HepG2 (cell line): ENCODE measurements at regions not wholly inside any gene's neighbourhood (a gene's known extent, or its start where the extent isn't known, plus 50 kb on each side); places are given as distances from the start of the nearest gene placed in this dataset.

Source experiments
- ATAC-seq: fragments of 200-7000 bp; cut with Tn5 transposase; 3 replicates; pipeline ENCODE4 v1.9.1; 2020; ENCODE audit warnings: mild to moderate bottlenecking, moderate library complexity
- BruUV-seq: library from RNA; stranded (reverse); fragments of 400-500 nt; replicated peaks from 2 replicates; lab custom pipeline; 2021; lab: Mats Ljungman, UMichigan
- CTCF ChIA-PET: fragments of 300-600 bp; formaldehyde crosslinking; extraction: SDS; loops from one replicate; lab custom pipeline; 2021; ENCODE audit warnings: low total read pairs, inconsistent platforms, low intra/inter-chr PET ratio; lab: Yijun Ruan, JAX
- POLR2A ChIA-PET: fragments of 350-600 bp; sonication (Branson Sonifier 250); formaldehyde crosslinking; loops from one replicate; lab custom pipeline; 2020; ENCODE audit warnings: antibody characterized with exemption, inconsistent platforms; lab: Yijun Ruan, JAX
- DNase-seq: peaks from one replicate; pipeline ENCODE4 v3.0.0-alpha.2; 2015; ENCODE audit warnings: low spot score
- FAIRE-seq: peaks from 3 replicates; lab custom pipeline; 2011; peaks lifted over from hg19 to GRCh38; lab: Jason Lieb, UNC
- H2AFZ ChIP-seq: one replicate; pipeline ENCODE4 v1.6.1; 2011; ENCODE audit warnings: low read length, inconsistent platforms
- H3K27ac ChIP-seq: fragments of 300-600 bp; 3 replicates; pipeline ENCODE4 v1.8.0; 2011; ENCODE audit warnings: mixed run types, mild to moderate bottlenecking, mixed read lengths, low read length, inconsistent platforms; ENCODE audit not compliant: insufficient read depth; ENCODE audit errors: extremely low read length
- H3K27me3 ChIP-seq, 2 experiments: fragments of 200-600 bp in 1 of 2; 2 replicates in 1 of 2; 3 replicates in 1 of 2; pipeline versions ENCODE4 v1.6.0 to v1.8.0; 2011; ENCODE audit warnings: low read length in 2 of 2, mild to moderate bottlenecking in 2 of 2, moderate library complexity in 2 of 2, inconsistent platforms in 1 of 2; ENCODE audit not compliant: insufficient read depth in 2 of 2, control insufficient read depth in 1 of 2
- H3K36me3 ChIP-seq, 2 experiments: fragments of 200-600 bp in 1 of 2; replicated peaks in 1 of 2; 2 replicates in 1 of 2; 3 replicates in 1 of 2; pipeline versions ENCODE4 v1.5.1 to v1.8.0; 2011; ENCODE audit warnings: low read length in 2 of 2, inconsistent platforms in 1 of 2; ENCODE audit not compliant: insufficient read depth in 2 of 2, control insufficient read depth in 1 of 2
- H3K4me1 ChIP-seq: 2 replicates; pipeline ENCODE4 v1.5.1; 2012; ENCODE audit warnings: low read length, inconsistent platforms; ENCODE audit not compliant: insufficient read depth
- H3K4me2 ChIP-seq: 2 replicates; pipeline ENCODE4 v1.6.0; 2011; ENCODE audit warnings: low read depth, low read length, inconsistent platforms
- H3K4me3 ChIP-seq, 3 experiments: fragments of 200-600 bp in 1 of 3; sonication (generic), shearing (Covaris generic) in 1 of 3; replicated peaks in 1 of 3; 2 replicates each; pipeline ENCODE4 v1.5.1; 2011 to 2016; ENCODE audit warnings: low read length in 3 of 3, inconsistent platforms in 2 of 3, low read depth in 2 of 3, mild to moderate bottlenecking in 2 of 3, control low read depth in 1 of 3, mixed read lengths in 1 of 3; ENCODE audit not compliant: insufficient read depth in 1 of 3
- H3K79me2 ChIP-seq: one replicate; pipeline ENCODE4 v1.6.1; 2011; ENCODE audit warnings: low read length, inconsistent platforms; ENCODE audit not compliant: insufficient read depth
- H3K9ac ChIP-seq: 2 replicates; pipeline ENCODE4 v1.6.0; 2011; ENCODE audit warnings: mild to moderate bottlenecking, low read depth, low read length, inconsistent platforms; ENCODE audit not compliant: insufficient read depth
- H3K9me3 ChIP-seq: 2 replicates; pipeline ENCODE4 v1.5.1; 2012; ENCODE audit warnings: mild to moderate bottlenecking, low read length
- H4K20me1 ChIP-seq: 2 replicates; pipeline ENCODE4 v1.6.0; 2011; ENCODE audit warnings: inconsistent platforms, mild to moderate bottlenecking, low read length, moderate library complexity; ENCODE audit not compliant: insufficient read depth
- POGZ ChIP-seq: sonication (generic); formaldehyde crosslinking; IDR thresholded peaks from 2 replicates; pipeline ENCODE4 v1.4.0; 2020; ENCODE audit warnings: mild to moderate bottlenecking, missing genetic modification reagents
- REL ChIP-seq: sonication (generic); formaldehyde crosslinking; conservative IDR thresholded peaks from 2 replicates; pipeline ENCODE4 v1.8.0; 2022; ENCODE audit warnings: mild to moderate bottlenecking, missing genetic modification reagents, moderate library complexity
- SIX1 ChIP-seq: sonication (generic); formaldehyde crosslinking; IDR thresholded peaks from 2 replicates; pipeline ENCODE4 v1.4.0; 2020; ENCODE audit warnings: missing genetic modification reagents, borderline replicate concordance
- ZMYM4 ChIP-seq: sonication (generic); formaldehyde crosslinking; IDR thresholded peaks from 2 replicates; pipeline ENCODE4 v1.8.1; 2023; ENCODE audit warnings: mild to moderate bottlenecking, missing genetic modification reagents
- ZNF224 ChIP-seq: sonication (generic); formaldehyde crosslinking; IDR thresholded peaks from 2 replicates; pipeline ENCODE4 v1.5.0; 2020; ENCODE audit warnings: mild to moderate bottlenecking, missing genetic modification reagents
- ZNF3 ChIP-seq: IDR thresholded peaks from 2 replicates; pipeline ENCODE4 v1.7.0; 2017; ENCODE audit warnings: inconsistent platforms
- in situ Hi-C: cut with HindIII; loops from 2 replicates; pipeline ENCODE4 v1.10.0; 2017; ENCODE audit warnings: low pct_unique_long_range_greater_than_20kb; ENCODE audit not compliant: extremely low pct_ligation_motif_present
- intact Hi-C: fragments of 100-400 bp; cut with micrococcal nuclease; formaldehyde crosslinking; loops from one replicate; pipeline ENCODE4 v1.10.0; 2022; ENCODE audit not compliant: unreplicated experiment
- TF ChIP-seq, protein P1 (sequence below): sonication (generic); formaldehyde crosslinking; IDR thresholded peaks from 2 replicates; pipeline ENCODE4 v1.5.0; 2020; ENCODE audit warnings: missing genetic modification reagents
- TF ChIP-seq, protein P2 (sequence below): IDR thresholded peaks from 2 replicates; pipeline ENCODE4 v1.6.1; 2016; ENCODE audit warnings: missing compliant biosample characterization, missing genetic modification reagents, borderline replicate concordance
- TF ChIP-seq, protein P3 (sequence below): sonication (generic); formaldehyde crosslinking; IDR thresholded peaks from 2 replicates; pipeline ENCODE4 v1.4.0; 2020; ENCODE audit warnings: mild to moderate bottlenecking, missing genetic modification reagents
- TF ChIP-seq, protein P4 (sequence below): sonication (generic); formaldehyde crosslinking; IDR thresholded peaks from 2 replicates; pipeline ENCODE4 v1.4.0; 2020; ENCODE audit warnings: mild to moderate bottlenecking, missing genetic modification reagents, borderline replicate concordance

DNA sequence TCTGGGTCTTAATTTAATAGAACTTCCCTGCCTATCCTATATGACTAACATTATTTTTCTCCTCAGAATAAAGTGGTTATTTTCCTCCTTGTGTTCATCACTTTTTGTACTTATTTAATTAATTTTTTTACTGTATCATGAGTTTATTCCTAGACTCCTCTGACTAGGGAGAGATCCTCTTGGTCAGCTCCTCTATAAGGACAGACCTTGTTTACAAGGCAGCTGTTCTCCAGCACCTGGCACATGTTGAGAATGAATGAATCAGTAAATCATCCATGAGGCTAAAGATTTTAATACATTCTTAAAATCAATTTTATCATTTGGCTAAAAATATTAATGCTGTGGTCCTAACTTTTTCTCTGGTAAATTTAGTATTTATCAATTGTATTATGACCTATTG is 139.8 kb downstream of the NUDT12 start:
- Histone ChIP-seq H2AFZ (no peak overlapping the region), H3K4me1 (no peaks in the 10 kb centered on the region), H3K9ac (no peak overlapping the region), H3K9me3 (no peaks in the 10 kb centered on the region), H3K36me3 (no peaks in the 10 kb centered on the region), H3K4me2 (no peak overlapping the region), H3K79me2 (no peaks in the 10 kb centered on the region), H3K27me3 (no peaks in the 10 kb centered on the region), H3K27ac (no peak overlapping the region), H3K4me3 (no peak overlapping the region), H4K20me1 (no peaks in the 10 kb centered on the region)
- intact Hi-C loops: no loop called here
- DNase-seq: no peak
- no peak for FAIRE-seq
- CTCF ChIA-PET: no interaction called here
- in situ Hi-C loops: no loop called here
- POLR2A ChIA-PET: no interaction called here
- no peak for ATAC-seq
- BruUV-seq: no TSS peak
- TF ChIP-seq, protein P1, sequence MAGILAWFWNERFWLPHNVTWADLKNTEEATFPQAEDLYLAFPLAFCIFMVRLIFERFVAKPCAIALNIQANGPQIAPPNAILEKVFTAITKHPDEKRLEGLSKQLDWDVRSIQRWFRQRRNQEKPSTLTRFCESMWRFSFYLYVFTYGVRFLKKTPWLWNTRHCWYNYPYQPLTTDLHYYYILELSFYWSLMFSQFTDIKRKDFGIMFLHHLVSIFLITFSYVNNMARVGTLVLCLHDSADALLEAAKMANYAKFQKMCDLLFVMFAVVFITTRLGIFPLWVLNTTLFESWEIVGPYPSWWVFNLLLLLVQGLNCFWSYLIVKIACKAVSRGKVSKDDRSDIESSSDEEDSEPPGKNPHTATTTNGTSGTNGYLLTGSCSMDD (CRISPR knock-in tag): no peak
- TF ChIP-seq, protein P2, sequence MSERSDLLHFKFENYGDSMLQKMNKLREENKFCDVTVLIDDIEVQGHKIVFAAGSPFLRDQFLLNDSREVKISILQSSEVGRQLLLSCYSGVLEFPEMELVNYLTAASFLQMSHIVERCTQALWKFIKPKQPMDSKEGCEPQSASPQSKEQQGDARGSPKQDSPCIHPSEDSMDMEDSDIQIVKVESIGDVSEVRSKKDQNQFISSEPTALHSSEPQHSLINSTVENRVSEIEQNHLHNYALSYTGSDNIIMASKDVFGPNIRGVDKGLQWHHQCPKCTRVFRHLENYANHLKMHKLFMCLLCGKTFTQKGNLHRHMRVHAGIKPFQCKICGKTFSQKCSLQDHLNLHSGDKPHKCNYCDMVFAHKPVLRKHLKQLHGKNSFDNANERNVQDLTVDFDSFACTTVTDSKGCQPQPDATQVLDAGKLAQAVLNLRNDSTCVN (CRISPR knock-in tag): no peak
- no peak for TF ChIP-seq ZNF3 (CRISPR knock-in tag)
- TF ChIP-seq, protein P3, sequence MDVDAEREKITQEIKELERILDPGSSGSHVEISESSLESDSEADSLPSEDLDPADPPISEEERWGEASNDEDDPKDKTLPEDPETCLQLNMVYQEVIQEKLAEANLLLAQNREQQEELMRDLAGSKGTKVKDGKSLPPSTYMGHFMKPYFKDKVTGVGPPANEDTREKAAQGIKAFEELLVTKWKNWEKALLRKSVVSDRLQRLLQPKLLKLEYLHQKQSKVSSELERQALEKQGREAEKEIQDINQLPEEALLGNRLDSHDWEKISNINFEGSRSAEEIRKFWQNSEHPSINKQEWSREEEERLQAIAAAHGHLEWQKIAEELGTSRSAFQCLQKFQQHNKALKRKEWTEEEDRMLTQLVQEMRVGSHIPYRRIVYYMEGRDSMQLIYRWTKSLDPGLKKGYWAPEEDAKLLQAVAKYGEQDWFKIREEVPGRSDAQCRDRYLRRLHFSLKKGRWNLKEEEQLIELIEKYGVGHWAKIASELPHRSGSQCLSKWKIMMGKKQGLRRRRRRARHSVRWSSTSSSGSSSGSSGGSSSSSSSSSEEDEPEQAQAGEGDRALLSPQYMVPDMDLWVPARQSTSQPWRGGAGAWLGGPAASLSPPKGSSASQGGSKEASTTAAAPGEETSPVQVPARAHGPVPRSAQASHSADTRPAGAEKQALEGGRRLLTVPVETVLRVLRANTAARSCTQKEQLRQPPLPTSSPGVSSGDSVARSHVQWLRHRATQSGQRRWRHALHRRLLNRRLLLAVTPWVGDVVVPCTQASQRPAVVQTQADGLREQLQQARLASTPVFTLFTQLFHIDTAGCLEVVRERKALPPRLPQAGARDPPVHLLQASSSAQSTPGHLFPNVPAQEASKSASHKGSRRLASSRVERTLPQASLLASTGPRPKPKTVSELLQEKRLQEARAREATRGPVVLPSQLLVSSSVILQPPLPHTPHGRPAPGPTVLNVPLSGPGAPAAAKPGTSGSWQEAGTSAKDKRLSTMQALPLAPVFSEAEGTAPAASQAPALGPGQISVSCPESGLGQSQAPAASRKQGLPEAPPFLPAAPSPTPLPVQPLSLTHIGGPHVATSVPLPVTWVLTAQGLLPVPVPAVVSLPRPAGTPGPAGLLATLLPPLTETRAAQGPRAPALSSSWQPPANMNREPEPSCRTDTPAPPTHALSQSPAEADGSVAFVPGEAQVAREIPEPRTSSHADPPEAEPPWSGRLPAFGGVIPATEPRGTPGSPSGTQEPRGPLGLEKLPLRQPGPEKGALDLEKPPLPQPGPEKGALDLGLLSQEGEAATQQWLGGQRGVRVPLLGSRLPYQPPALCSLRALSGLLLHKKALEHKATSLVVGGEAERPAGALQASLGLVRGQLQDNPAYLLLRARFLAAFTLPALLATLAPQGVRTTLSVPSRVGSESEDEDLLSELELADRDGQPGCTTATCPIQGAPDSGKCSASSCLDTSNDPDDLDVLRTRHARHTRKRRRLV: no peak
- no peak for TF ChIP-seq ZNF224 (CRISPR knock-in tag)
- no peak for TF ChIP-seq POGZ (CRISPR knock-in tag)
- TF ChIP-seq SIX1 (CRISPR knock-in tag): no peak
- TF ChIP-seq, protein P4, sequence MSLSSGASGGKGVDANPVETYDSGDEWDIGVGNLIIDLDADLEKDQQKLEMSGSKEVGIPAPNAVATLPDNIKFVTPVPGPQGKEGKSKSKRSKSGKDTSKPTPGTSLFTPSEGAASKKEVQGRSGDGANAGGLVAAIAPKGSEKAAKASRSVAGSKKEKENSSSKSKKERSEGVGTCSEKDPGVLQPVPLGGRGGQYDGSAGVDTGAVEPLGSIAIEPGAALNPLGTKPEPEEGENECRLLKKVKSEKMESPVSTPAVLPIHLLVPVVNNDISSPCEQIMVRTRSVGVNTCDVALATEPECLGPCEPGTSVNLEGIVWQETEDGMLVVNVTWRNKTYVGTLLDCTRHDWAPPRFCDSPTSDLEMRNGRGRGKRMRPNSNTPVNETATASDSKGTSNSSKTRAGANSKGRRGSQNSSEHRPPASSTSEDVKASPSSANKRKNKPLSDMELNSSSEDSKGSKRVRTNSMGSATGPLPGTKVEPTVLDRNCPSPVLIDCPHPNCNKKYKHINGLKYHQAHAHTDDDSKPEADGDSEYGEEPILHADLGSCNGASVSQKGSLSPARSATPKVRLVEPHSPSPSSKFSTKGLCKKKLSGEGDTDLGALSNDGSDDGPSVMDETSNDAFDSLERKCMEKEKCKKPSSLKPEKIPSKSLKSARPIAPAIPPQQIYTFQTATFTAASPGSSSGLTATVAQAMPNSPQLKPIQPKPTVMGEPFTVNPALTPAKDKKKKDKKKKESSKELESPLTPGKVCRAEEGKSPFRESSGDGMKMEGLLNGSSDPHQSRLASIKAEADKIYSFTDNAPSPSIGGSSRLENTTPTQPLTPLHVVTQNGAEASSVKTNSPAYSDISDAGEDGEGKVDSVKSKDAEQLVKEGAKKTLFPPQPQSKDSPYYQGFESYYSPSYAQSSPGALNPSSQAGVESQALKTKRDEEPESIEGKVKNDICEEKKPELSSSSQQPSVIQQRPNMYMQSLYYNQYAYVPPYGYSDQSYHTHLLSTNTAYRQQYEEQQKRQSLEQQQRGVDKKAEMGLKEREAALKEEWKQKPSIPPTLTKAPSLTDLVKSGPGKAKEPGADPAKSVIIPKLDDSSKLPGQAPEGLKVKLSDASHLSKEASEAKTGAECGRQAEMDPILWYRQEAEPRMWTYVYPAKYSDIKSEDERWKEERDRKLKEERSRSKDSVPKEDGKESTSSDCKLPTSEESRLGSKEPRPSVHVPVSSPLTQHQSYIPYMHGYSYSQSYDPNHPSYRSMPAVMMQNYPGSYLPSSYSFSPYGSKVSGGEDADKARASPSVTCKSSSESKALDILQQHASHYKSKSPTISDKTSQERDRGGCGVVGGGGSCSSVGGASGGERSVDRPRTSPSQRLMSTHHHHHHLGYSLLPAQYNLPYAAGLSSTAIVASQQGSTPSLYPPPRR (CRISPR knock-in tag): no peak
- TF ChIP-seq REL: no peak
- TF ChIP-seq ZMYM4 (CRISPR knock-in tag): no peak
